H1 (cell line): ENCODE measurements at regions not wholly inside any gene's neighbourhood (a gene's known extent, or its start where the extent isn't known, plus 50 kb on each side); places are given as distances from the start of the nearest gene placed in this dataset.

Experiments used
- BCL11A ChIP-seq, 2 experiments: IDR thresholded peaks; one replicate each; pipeline ENCODE4 v1.6.1; 2011; ENCODE audit warnings: low read depth in 2 of 2, low read length in 2 of 2, mild to moderate bottlenecking in 2 of 2
- CTCF ChIP-seq, 3 experiments: IDR thresholded peaks; 1 replicate in 2 of 3; 2 replicates in 1 of 3; pipeline versions ENCODE4 v1.5.1 to v1.6.1; 2011; ENCODE audit warnings: low read length in 3 of 3, mild to moderate bottlenecking in 3 of 3, inconsistent platforms in 2 of 3, low read depth in 1 of 3, moderate library complexity in 1 of 3; ENCODE audit not compliant: insufficient read depth in 1 of 3; ENCODE audit errors: control extremely low read depth in 1 of 3
- GABPA ChIP-seq: IDR thresholded peaks from 2 replicates; pipeline ENCODE4 v1.6.1; 2011; ENCODE audit warnings: mild to moderate bottlenecking, low read length, moderate library complexity, borderline replicate concordance; ENCODE audit not compliant: insufficient read depth
- GTF2F1 ChIP-seq: IDR thresholded peaks from 2 replicates; pipeline ENCODE4 v1.6.1; 2012; ENCODE audit warnings: low read depth, low read length, improper control_type of control experiment, borderline replicate concordance
- HDAC2 ChIP-seq, 2 experiments: fragments of 300-600 bp in 1 of 2; sonication (generic) in 1 of 2; IDR thresholded peaks; 2 replicates each; pipeline ENCODE4 v1.6.1; 2011 to 2012; ENCODE audit warnings: low read depth in 2 of 2, low read length in 2 of 2, mild to moderate bottlenecking in 2 of 2, moderate library complexity in 2 of 2, borderline replicate concordance in 1 of 2, inconsistent platforms in 1 of 2
- KDM5A ChIP-seq: fragments of 200-600 bp; IDR thresholded peaks from 2 replicates; pipeline ENCODE4 v1.7.1; 2012; ENCODE audit warnings: mild to moderate bottlenecking, low read length, inconsistent platforms, mixed read lengths
- PHF8 ChIP-seq: fragments of 200-600 bp; sonication (generic); conservative IDR thresholded peaks from 2 replicates; pipeline ENCODE4 v1.7.1; 2012; ENCODE audit warnings: low read depth, mild to moderate bottlenecking, inconsistent platforms, low read length, moderate library complexity
- POLR2A ChIP-seq, 2 experiments: IDR thresholded peaks; 1 replicate in 1 of 2; 2 replicates in 1 of 2; pipeline ENCODE4 v1.6.1; 2011; ENCODE audit warnings: low read depth in 2 of 2, low read length in 2 of 2, mild to moderate bottlenecking in 2 of 2; ENCODE audit errors: control extremely low read depth in 1 of 2

- TF ChIP-seq KDM5A: no peak
- no peak for TF ChIP-seq HDAC2 (IDR thresholded peaks at IDR 0.05; ENCODE audit: borderline replicate concordance in 1 of 2, low read depth in 2 of 2, low read length in 2 of 2)
- TF ChIP-seq CTCF (IDR thresholded peaks at IDR 0.05; ENCODE audit: control extremely low read depth in 1 of 3, insufficient read depth in 1 of 3, low read depth in 1 of 3, low read length in 3 of 3): no peak
- no peak for TF ChIP-seq GTF2F1
- TF ChIP-seq POLR2A (IDR thresholded peaks at IDR 0.05; ENCODE audit: control extremely low read depth in 1 of 2, low read depth in 2 of 2, low read length in 2 of 2): no peak
- TF ChIP-seq GABPA: no peak
- TF ChIP-seq BCL11A (IDR thresholded peaks at IDR 0.05; ENCODE audit: low read depth in 2 of 2, low read length in 2 of 2): no peak
- TF ChIP-seq PHF8: no peak
These were observed 79.5 kb upstream of the HIVEP3 start for GRCh38 chr1:41998250-41998649.
